Esophagus squamous epithelium (tissue), 4 donors: ENCODE measurements at regions not wholly inside any gene's neighbourhood (a gene's known extent, or its start where the extent isn't known, plus 50 kb on each side); places are given as distances from the start of the nearest gene placed in this dataset.

Source experiments
- CTCF ChIP-seq, 6 experiments: fragments of 450-650 bp in 4 of 6; fragments of 200-600 bp in 2 of 6; sonication (generic) in 2 of 6; IDR thresholded peaks; one replicate each; pipeline ENCODE4 v1.5.1; 2016 to 2019; ENCODE audit warnings: antibody characterized with exemption in 6 of 6, mild to moderate bottlenecking in 4 of 6, moderate library complexity in 4 of 6
- POLR2A ChIP-seq, 4 donors: fragments of 450-650 bp; IDR thresholded peaks; one replicate each; pipeline ENCODE4 v1.6.1; 2017; ENCODE audit warnings: antibody characterized with exemption in 4 of 4, mild to moderate bottlenecking in 4 of 4, moderate library complexity in 3 of 4

DNA sequence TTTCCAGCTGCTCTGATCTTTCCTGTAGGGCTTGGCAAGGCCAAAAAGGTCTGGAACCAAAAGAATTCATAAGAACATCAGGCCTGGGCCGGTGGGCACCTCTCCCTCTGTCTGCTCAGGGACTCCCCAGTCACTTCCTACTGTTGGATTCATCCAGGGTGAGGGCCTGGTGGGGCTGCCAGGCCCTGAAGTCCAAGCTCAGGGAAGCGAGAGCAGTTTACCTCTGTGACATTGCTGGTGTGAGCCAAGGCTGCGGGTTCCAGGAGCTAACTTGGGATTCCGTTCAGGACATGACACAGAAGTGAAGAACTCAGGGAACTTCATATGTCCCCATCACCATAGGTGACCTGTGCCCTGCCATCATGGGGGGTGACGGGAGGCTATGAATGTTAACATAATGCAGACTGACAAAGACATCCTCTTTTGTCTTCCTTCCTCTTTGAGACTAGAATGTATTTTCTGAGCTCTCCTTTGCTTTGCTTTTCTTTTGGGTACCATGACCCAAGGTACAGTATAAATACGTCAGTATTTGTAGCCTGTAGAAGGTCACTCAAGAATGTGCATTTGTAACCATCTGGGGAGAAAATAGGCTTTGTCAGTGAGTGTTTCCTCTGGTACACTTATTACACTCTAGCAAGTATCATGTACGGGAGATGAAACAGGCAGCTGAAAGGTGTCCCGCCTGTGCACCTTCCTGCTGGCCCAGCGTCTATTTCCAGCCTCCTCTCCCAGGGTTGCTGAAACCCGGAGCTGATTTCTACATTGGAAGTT, 130.5 kb upstream of the SLC1A4 start:
- TF ChIP-seq POLR2A (IDR thresholded peaks at IDR 0.05) (no peak), CTCF (IDR thresholded peaks at IDR 0.05) (no peak)
